Lower leg skin (tissue), 4 donors: ENCODE measurements at regions not wholly inside any gene's neighbourhood (a gene's known extent, or its start where the extent isn't known, plus 50 kb on each side); places are given as distances from the start of the nearest gene placed in this dataset.

Experiments
- DNase-seq, 2 donors: peaks; one replicate each; pipeline ENCODE4 v3.0.0-alpha.2; 2019; ENCODE audit warnings: low spot score in 2 of 2
- H3K4me3 ChIP-seq: fragments of 200-600 bp; sonication (generic); 2 replicates; pipeline ENCODE4 v1.5.1; 2017; ENCODE audit warnings: mild to moderate bottlenecking, low read depth; ENCODE audit not compliant: poor library complexity, severe bottlenecking
- CTCF ChIP-seq, 3 donors: fragments of 450-650 bp; IDR thresholded peaks; one replicate each; pipeline ENCODE4 v1.5.1; 2016; ENCODE audit warnings: antibody characterized with exemption in 3 of 3, mild to moderate bottlenecking in 3 of 3, moderate library complexity in 2 of 3
- POLR2A ChIP-seq, 2 donors: fragments of 450-650 bp; IDR thresholded peaks; one replicate each; pipeline ENCODE4 v1.6.1; 2016 to 2017; ENCODE audit warnings: antibody characterized with exemption in 2 of 2, mild to moderate bottlenecking in 1 of 2, moderate library complexity in 1 of 2
- WGBS, 2 donors: methylation state at CpG; one replicate each; pipeline ENCODE4 v1.1.5; 2018; 5-methylcytosine and 5-hydroxymethylcytosine counted together
- intact Hi-C: fragments of 100-400 bp; cut with DNase I; formaldehyde crosslinking; loops from one replicate; pipeline ENCODE4 v1.15.0; 2023; ENCODE audit warnings: low total_unique reads

GRCh38 chr3:68089572-68090011 is 435.2 kb upstream of the SUCLG2 start:
- no peak for DNase-seq
- TF ChIP-seq POLR2A (IDR thresholded peaks at IDR 0.05), result no peak
- TF ChIP-seq CTCF (IDR thresholded peaks at IDR 0.05), result no peak
- intact Hi-C loops, result loop anchor here (10.0 kb wide), 1 partner anchor 415 kb away; no protein-coding TSS in a partner anchor
- H3K4me3 ChIP-seq, result no peak overlapping the region
- 33 to 41% methylated on average over 3 of the region's 3 CpGs for WGBS, 2 donors

GRCh38 chr3:68088636-68089035 is 434.2 kb upstream of the SUCLG2 start:
- WGBS, 2 donors, result 73 to 80% methylated on average over 3 of the region's 3 CpGs
- no peak for TF ChIP-seq CTCF (IDR thresholded peaks at IDR 0.05)
- TF ChIP-seq POLR2A (IDR thresholded peaks at IDR 0.05), result no peak
- H3K4me3 ChIP-seq, result no peak overlapping the region
- intact Hi-C loops, result loop anchor here (10.0 kb wide), 1 partner anchor 414 kb away; no protein-coding TSS in a partner anchor
- DNase-seq, result no peak

- 52 to 58% methylated on average over 3 of the region's 3 CpGs for WGBS, 2 donors
- H3K4me3 ChIP-seq, result no peak overlapping the region
- TF ChIP-seq CTCF (IDR thresholded peaks at IDR 0.05) (no peak), POLR2A (IDR thresholded peaks at IDR 0.05) (no peak)
- intact Hi-C loops, result loop anchor here (10.0 kb wide), 1 partner anchor 413 kb away; no protein-coding TSS in a partner anchor
- DNase-seq, result no peak
Measured at GRCh38 chr3:68088216-68088615, 433.8 kb upstream of the SUCLG2 start.

GRCh38 chr3:68072062-68072461 is 417.6 kb upstream of the SUCLG2 start:
- TF ChIP-seq POLR2A (IDR thresholded peaks at IDR 0.05), result no peak
- TF ChIP-seq CTCF (IDR thresholded peaks at IDR 0.05), result no peak
- 77 to 80% methylated on average over 3 of the region's 3 CpGs for WGBS, 2 donors
- intact Hi-C loops, result no loop called here

GRCh38 chr3:68070186-68070585 is 415.8 kb upstream of the SUCLG2 start:
- no peak overlapping the region for H3K4me3 ChIP-seq
- 78 to 81% methylated on average over 2 of the region's 2 CpGs for WGBS, 2 donors
- no peak for DNase-seq
- intact Hi-C loops, result no loop called here
- TF ChIP-seq CTCF (IDR thresholded peaks at IDR 0.05), result no peak
- no peak for TF ChIP-seq POLR2A (IDR thresholded peaks at IDR 0.05)

More at GRCh38 chr3:68072062-68072461, 417.6 kb upstream of the SUCLG2 start:
- no peak for DNase-seq
- no peak overlapping the region for H3K4me3 ChIP-seq

GRCh38 chr3:68067314-68067713 is 412.9 kb upstream of the SUCLG2 start:
- 86 to 95% methylated on average over 1 of the region's 1 CpG for WGBS, 2 donors
- H3K4me3 ChIP-seq, result no peak overlapping the region
- TF ChIP-seq CTCF (IDR thresholded peaks at IDR 0.05) (no peak), POLR2A (IDR thresholded peaks at IDR 0.05) (no peak)
- intact Hi-C loops, result no loop called here
- DNase-seq, result no peak
